Panc1 (cell line): ENCODE measurements at regions not wholly inside any gene's neighbourhood (a gene's known extent, or its start where the extent isn't known, plus 50 kb on each side); places are given as distances from the start of the nearest gene placed in this dataset.

ENCODE experiments used
- ATAC-seq: fragments of 200-7000 bp; cut with Tn5 transposase; 2 replicates; pipeline ENCODE4 v1.9.1; 2020; ENCODE audit warnings: mild to moderate bottlenecking, moderate library complexity
- BruUV-seq: library from RNA; stranded (reverse); fragments of 400-500 nt; replicated peaks from 2 replicates; lab custom pipeline; 2021; lab: Mats Ljungman, UMichigan
- CTCF ChIA-PET: fragments of 300-600 bp; sonication (Branson Sonifier 250); formaldehyde crosslinking; loops from one replicate; lab custom pipeline; 2022; ENCODE audit warnings: antibody characterized with exemption; lab: Charles Lee
- POLR2A ChIA-PET: fragments of 300-600 bp; sonication (Branson Sonifier 250); formaldehyde crosslinking; loops from one replicate; lab custom pipeline; 2022; ENCODE audit warnings: antibody characterized with exemption; lab: Charles Lee
- DNase-seq: peaks from one replicate; pipeline ENCODE4 v3.0.0-alpha.2; 2010; ENCODE audit warnings: low read depth, low spot score
- H3K27ac ChIP-seq: 2 replicates; pipeline ENCODE4 v1.5.1; 2011; ENCODE audit warnings: mild to moderate bottlenecking, low read length, inconsistent platforms
- H3K27me3 ChIP-seq: fragments of 200-500 bp; sonication (Bioruptor generic); 2 replicates; pipeline ENCODE4 v1.6.0; 2014; ENCODE audit warnings: low read length, inconsistent platforms; ENCODE audit not compliant: control insufficient read depth, insufficient read depth
- H3K36me3 ChIP-seq: fragments of 200-500 bp; sonication (Bioruptor generic); 2 replicates; pipeline ENCODE4 v1.5.1; 2014; ENCODE audit warnings: inconsistent platforms, mild to moderate bottlenecking, low read length, moderate library complexity; ENCODE audit not compliant: control insufficient read depth, insufficient read depth
- H3K4me1 ChIP-seq: 2 replicates; pipeline ENCODE4 v1.5.1; 2011; ENCODE audit warnings: inconsistent platforms, mild to moderate bottlenecking, low read length, moderate library complexity; ENCODE audit not compliant: control insufficient read depth, insufficient read depth
- H3K4me3 ChIP-seq, 2 experiments: 2 replicates each; pipeline ENCODE4 v1.5.1; 2011 to 2012; ENCODE audit warnings: low read depth in 2 of 2, low read length in 2 of 2, mild to moderate bottlenecking in 2 of 2, inconsistent platforms in 1 of 2, moderate library complexity in 1 of 2
- H3K9me3 ChIP-seq: fragments of 200-500 bp; sonication (Bioruptor generic); 2 replicates; pipeline ENCODE4 v1.5.1; 2014; ENCODE audit warnings: low read depth, mild to moderate bottlenecking, inconsistent platforms, low read length, moderate library complexity; ENCODE audit not compliant: control insufficient read depth, insufficient read depth
- CTCF ChIP-seq: fragments of 450-650 bp; IDR thresholded peaks from 2 replicates; pipeline ENCODE4 v1.5.1; 2017; ENCODE audit warnings: mild to moderate bottlenecking
- POLR2AphosphoS5 ChIP-seq: IDR thresholded peaks from 2 replicates; pipeline ENCODE4 v1.6.1; 2012; ENCODE audit warnings: mild to moderate bottlenecking, low read depth, low read length, moderate library complexity
- REST ChIP-seq, 2 experiments: IDR thresholded peaks; 2 replicates each; pipeline ENCODE4 v1.6.1; 2011 to 2012; ENCODE audit warnings: low read depth in 2 of 2, control low read depth in 1 of 2, low read length in 1 of 2, mild to moderate bottlenecking in 1 of 2, moderate library complexity in 1 of 2; ENCODE audit not compliant: insufficient read depth in 1 of 2
- SIN3A ChIP-seq: IDR thresholded peaks from 2 replicates; pipeline ENCODE4 v1.6.1; 2012; ENCODE audit warnings: low read depth, mild to moderate bottlenecking, low read length, moderate library complexity, borderline replicate concordance; ENCODE audit not compliant: insufficient read depth
- TCF7L2 ChIP-seq: IDR thresholded peaks from 2 replicates; pipeline ENCODE4 v1.6.1; 2011; ENCODE audit warnings: mild to moderate bottlenecking, low read depth, low read length, inconsistent platforms
- in situ Hi-C: cut with HindIII; loops from 2 replicates; pipeline ENCODE4 v1.10.0; 2016; ENCODE audit warnings: low sequenced_read_pairs, low pct_unique_long_range_greater_than_20kb
- intact Hi-C: fragments of 100-400 bp; cut with micrococcal nuclease; formaldehyde crosslinking; loops from one replicate; pipeline ENCODE4 v1.10.0; 2022; ENCODE audit not compliant: unreplicated experiment

GRCh38 chr19:31516756-31517155 lies 167.5 kb upstream of the TSHZ3 start:
- intact Hi-C loops (no loop called here), in situ Hi-C loops (no loop called here)
- Histone ChIP-seq H3K27me3 (peaks cover 4% of the 10 kb centered on the region; the same call in 1 of the 2 replicates), H3K4me1 (no peaks in the 10 kb centered on the region), H3K36me3 (no peaks in the 10 kb centered on the region), H3K9me3 (peaks cover 4% of the 10 kb centered on the region; the same call in 1 of the 2 replicates), H3K4me3 (no peak overlapping the region), H3K27ac (no peak overlapping the region)
- no peak for ATAC-seq
- DNase-seq: no peak
- ChIA-PET CTCF (no interaction called here), POLR2A (no interaction called here)
- no TSS peak for BruUV-seq
- no peak for TF ChIP-seq REST (IDR thresholded peaks at IDR 0.05; ENCODE audit: insufficient read depth in 1 of 2, low read depth in 2 of 2, low read length in 1 of 2)
- no peak for TF ChIP-seq POLR2AphosphoS5
- no peak for TF ChIP-seq CTCF
- TF ChIP-seq TCF7L2: no peak
- TF ChIP-seq SIN3A: no peak

- Histone ChIP-seq H3K36me3 (no peaks in the 10 kb centered on the region), H3K4me1 (no peaks in the 10 kb centered on the region), H3K27me3 (peaks cover 4% of the 10 kb centered on the region; the same call in 1 of the 2 replicates), H3K4me3 (no peak overlapping the region), H3K27ac (no peak overlapping the region), H3K9me3 (peaks cover 7% of the 10 kb centered on the region; the same call in 1 of the 2 replicates)
- DNase-seq (no peak), ATAC-seq (no peak)
- TF ChIP-seq REST (IDR thresholded peaks at IDR 0.05; ENCODE audit: insufficient read depth in 1 of 2, low read depth in 2 of 2, low read length in 1 of 2) (no peak), TCF7L2 (no peak), CTCF (no peak), POLR2AphosphoS5 (no peak), SIN3A (no peak)
- in situ Hi-C loops: no loop called here
- intact Hi-C loops: no loop called here
- CTCF ChIA-PET: no interaction called here
- no TSS peak for BruUV-seq
- POLR2A ChIA-PET: no interaction called here
These were observed 168.3 kb upstream of the TSHZ3 start for GRCh38 chr19:31517224-31518180.
